Stimulated activated effector memory CD8-positive, alpha-beta T cell treated with anti-CD3 and anti-CD28 coated beads, Interleukin-12 subunit alpha, Interleukin-12 subunit beta, amount 100 ng/mL, for 72 hours (primary cell): ENCODE measurements at regions not wholly inside any gene's neighbourhood (a gene's known extent, or its start where the extent isn't known, plus 50 kb on each side); places are given as distances from the start of the nearest gene placed in this dataset.

Experiments used
- ATAC-seq: fragments of 150-1000 bp; cut with Tn5 transposase; 2 replicates; pipeline ENCODE4 v1.10.0; 2021
- DNase-seq, 2 donors: peaks; one replicate each; pipeline ENCODE4 v3.0.0; 2021 to 2022; ENCODE audit warnings: low spot score in 2 of 2
- H3K27ac Mint-ChIP-seq: one replicate; pipeline ENCODE4 v1.8.0; 2022; ENCODE audit warnings: mild to moderate bottlenecking, mixed read lengths
- H3K36me3 Mint-ChIP-seq: one replicate; pipeline ENCODE4 v1.8.0; 2022; ENCODE audit warnings: mild to moderate bottlenecking, mixed read lengths
- H3K4me1 Mint-ChIP-seq: one replicate; pipeline ENCODE4 v1.8.0; 2022; ENCODE audit warnings: mixed read lengths
- H3K4me3 Mint-ChIP-seq: one replicate; pipeline ENCODE4 v1.8.0; 2022; ENCODE audit warnings: mild to moderate bottlenecking, mixed read lengths
- H3K9me3 Mint-ChIP-seq: one replicate; pipeline ENCODE4 v1.8.0; 2022; ENCODE audit warnings: mixed read lengths

DNA sequence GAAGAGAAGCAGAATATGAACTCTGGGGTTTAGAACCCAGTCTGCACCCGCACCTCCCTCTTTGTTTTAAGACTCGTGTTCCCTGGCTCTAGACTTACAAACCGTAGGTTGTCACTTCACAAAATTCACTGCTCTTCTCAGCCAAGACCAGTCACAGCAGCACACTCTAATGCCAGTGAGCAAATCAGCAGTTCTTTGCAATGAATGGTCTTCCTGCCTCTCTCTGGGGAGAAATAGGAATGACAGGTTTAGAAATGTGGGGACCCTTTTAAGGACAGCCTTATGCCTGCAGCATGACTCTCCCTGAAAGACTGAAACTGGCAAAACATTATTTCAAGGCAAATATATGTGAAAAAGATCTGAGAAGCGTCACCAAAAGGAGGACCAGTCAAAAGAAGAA is 156.9 kb downstream of the KCTD15 start:
- no peaks in the 10 kb centered on the region for H3K4me1 Mint-ChIP-seq
- DNase-seq, result no peak
- ATAC-seq, result no peak
- H3K36me3 Mint-ChIP-seq, result no peaks in the 10 kb centered on the region
- H3K27ac Mint-ChIP-seq, result no peak overlapping the region
- no peaks in the 10 kb centered on the region for H3K9me3 Mint-ChIP-seq
- no peak overlapping the region for H3K4me3 Mint-ChIP-seq

DNA sequence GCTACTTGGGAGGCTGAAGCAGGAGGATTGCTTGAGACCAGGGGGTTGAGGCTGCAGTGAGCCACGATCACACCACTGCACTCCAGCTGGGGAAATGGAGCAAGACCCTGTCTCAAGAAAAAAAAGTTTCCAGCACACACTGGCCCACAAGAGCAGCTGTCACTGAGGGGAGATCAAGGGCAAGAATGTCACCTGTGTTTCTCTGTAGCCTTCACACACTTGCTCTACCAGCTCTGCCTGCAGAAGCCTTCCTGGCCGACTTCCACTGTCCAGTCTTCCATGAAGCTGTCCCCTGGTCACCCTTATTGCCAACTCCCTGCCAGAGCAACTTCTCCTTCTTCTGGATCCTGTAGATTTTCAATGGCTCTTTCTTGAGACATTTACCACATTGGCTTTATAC is 158.0 kb downstream of the KCTD15 start:
- Mint-ChIP-seq H3K4me3 (no peak overlapping the region), H3K9me3 (no peaks in the 10 kb centered on the region), H3K4me1 (no peaks in the 10 kb centered on the region), H3K27ac (no peak overlapping the region), H3K36me3 (no peaks in the 10 kb centered on the region)
- DNase-seq (no peak), ATAC-seq (no peak)

DNA sequence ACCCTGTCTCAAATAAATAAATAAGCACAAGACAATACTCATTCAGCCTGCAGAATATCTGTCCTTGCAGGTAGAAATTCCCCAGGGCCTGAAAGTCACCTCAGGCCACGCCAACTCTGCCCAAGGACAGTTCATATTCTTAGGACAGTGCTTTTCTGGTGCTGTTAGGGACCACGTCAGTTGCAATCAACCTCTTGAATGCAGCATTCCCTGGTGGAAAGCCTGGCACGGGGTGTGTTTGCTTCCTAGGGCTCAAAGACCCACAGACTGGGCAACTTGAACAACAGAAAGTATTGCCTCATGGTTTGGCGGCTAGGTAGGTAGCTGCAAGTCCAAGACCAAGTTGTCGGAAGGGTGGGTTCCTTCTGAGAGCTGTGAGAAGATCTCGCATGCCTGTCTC is 160.3 kb downstream of the KCTD15 start:
- no peaks in the 10 kb centered on the region for H3K4me1 Mint-ChIP-seq

DNA sequence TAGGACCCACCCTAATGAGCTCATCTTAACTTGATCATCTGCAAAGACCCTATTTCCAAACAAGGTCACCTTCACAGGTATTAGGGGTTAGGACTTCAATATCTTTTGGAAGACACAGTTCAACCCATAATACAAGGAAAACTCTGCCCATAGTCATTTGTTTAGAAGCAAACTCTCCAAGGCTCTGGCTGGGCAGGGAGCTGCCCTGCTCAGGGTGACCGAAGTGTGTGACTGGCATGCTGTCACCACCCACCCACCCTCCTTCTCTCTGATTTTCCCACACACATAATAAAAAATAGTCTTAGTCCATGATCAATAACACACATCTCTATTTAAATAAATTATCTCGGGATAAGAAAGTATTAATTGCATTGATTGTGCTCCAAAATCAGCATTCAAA is 161.1 kb downstream of the KCTD15 start:
- no peaks in the 10 kb centered on the region for H3K9me3 Mint-ChIP-seq
- no peaks in the 10 kb centered on the region for H3K36me3 Mint-ChIP-seq
- H3K27ac Mint-ChIP-seq, result no peak overlapping the region
- no peaks in the 10 kb centered on the region for H3K4me1 Mint-ChIP-seq
- no peak for DNase-seq
- ATAC-seq, result no peak
- no peak overlapping the region for H3K4me3 Mint-ChIP-seq

More for the DNA sequence above, 160.3 kb downstream of the KCTD15 start:
- DNase-seq (no peak), ATAC-seq (no peak)
- no peak overlapping the region for H3K27ac Mint-ChIP-seq
- no peak overlapping the region for H3K4me3 Mint-ChIP-seq
- H3K9me3 Mint-ChIP-seq, result no peaks in the 10 kb centered on the region
- no peaks in the 10 kb centered on the region for H3K36me3 Mint-ChIP-seq

DNA sequence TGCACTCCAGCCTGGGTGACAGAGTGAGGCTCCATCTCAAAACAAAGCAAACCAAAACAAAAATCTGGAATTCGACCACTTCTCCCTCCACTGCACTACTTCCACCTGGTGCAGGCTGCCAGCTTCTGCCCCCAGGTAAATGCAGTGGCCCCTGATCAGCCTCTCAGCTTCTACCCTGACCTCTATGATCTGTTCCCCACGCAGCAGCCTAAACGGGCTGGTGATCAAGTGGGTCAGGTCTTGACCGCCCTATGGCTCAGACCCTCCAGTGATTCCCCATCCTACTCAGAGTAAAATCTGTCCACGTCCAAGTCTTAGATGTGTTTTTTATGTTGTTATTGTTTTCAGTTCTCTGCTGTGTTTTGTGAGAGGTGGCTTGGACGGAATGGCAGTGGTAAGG is 163.9 kb downstream of the KCTD15 start:
- H3K9me3 Mint-ChIP-seq, result no peaks in the 10 kb centered on the region
- ATAC-seq, result no peak
- H3K4me3 Mint-ChIP-seq, result no peak overlapping the region
- peak in 1 of 2 donors; percentile 23 for DNase-seq
- no peak overlapping the region for H3K27ac Mint-ChIP-seq
- no peaks in the 10 kb centered on the region for H3K4me1 Mint-ChIP-seq
- no peaks in the 10 kb centered on the region for H3K36me3 Mint-ChIP-seq

DNA sequence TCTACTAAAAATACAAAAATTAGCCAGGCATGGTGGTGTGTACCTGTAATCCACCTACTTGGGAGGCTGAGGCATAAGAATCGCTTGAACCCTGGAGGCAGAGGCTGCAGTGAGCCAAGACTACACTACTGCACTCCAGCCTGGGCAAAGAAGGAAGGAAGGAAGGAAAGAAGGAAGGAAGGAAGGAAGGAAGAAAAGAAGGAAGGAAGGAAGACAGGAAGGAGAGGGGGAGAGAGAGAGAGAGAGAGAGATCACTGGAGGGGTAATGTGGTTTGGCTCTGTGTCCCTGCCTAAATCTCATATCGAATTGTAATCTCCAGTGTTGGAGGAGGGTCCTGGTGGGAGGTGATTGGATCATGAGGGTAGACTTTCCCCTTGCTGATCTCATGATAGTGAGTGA is 165.5 kb downstream of the KCTD15 start:
- no peak for ATAC-seq
- H3K4me1 Mint-ChIP-seq, result no peaks in the 10 kb centered on the region
- H3K27ac Mint-ChIP-seq, result no peak overlapping the region
- no peak for DNase-seq
- H3K9me3 Mint-ChIP-seq, result peaks cover 6% of the 10 kb centered on the region
- no peaks in the 10 kb centered on the region for H3K36me3 Mint-ChIP-seq
- no peak overlapping the region for H3K4me3 Mint-ChIP-seq

DNA sequence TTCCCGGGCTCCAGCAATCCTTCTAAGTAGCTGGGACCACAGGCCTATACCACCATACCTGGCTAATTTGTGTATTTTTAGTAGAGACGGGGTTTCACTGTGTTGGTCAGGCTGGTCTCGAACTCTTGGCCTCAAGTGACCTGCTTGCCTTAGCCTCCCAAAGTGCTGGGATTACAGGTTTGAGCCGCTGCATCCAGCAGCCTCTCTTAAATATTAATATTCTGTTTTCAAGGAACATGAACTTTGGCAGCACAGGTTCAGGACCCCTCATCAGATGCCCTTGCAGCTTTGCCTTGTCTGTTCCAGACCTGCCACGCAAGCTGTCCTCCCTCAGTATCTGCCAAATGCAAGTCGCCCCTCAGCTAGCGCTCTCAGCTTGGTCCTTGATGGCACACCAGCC is 166.8 kb downstream of the KCTD15 start:
- H3K4me1 Mint-ChIP-seq, result no peaks in the 10 kb centered on the region
- no peak overlapping the region for H3K27ac Mint-ChIP-seq
- H3K36me3 Mint-ChIP-seq, result no peaks in the 10 kb centered on the region
- H3K4me3 Mint-ChIP-seq, result no peak overlapping the region
- peaks cover 6% of the 10 kb centered on the region for H3K9me3 Mint-ChIP-seq
- ATAC-seq (no peak), DNase-seq (peak in 1 of 2 donors; percentile 18)

DNA sequence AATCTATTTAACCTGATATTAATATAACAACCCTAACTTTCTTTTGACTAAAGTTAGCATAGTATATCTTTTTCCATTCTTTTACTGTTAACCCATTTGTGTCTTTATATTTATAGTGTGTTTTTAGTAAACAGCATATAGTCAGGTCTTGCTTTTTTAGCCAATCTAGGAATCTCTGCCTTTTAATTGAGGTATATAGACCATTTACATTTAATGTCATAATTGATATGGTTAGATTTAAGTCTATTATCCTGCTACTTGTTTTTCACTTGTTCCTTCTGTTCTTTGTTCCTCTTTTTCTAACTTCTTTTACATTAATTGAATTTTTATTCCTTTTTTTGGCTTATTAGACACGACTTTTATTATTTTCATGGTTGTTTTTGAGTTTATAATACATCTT is 174.4 kb downstream of the KCTD15 start:
- H3K4me3 Mint-ChIP-seq, result no peak overlapping the region

DNA sequence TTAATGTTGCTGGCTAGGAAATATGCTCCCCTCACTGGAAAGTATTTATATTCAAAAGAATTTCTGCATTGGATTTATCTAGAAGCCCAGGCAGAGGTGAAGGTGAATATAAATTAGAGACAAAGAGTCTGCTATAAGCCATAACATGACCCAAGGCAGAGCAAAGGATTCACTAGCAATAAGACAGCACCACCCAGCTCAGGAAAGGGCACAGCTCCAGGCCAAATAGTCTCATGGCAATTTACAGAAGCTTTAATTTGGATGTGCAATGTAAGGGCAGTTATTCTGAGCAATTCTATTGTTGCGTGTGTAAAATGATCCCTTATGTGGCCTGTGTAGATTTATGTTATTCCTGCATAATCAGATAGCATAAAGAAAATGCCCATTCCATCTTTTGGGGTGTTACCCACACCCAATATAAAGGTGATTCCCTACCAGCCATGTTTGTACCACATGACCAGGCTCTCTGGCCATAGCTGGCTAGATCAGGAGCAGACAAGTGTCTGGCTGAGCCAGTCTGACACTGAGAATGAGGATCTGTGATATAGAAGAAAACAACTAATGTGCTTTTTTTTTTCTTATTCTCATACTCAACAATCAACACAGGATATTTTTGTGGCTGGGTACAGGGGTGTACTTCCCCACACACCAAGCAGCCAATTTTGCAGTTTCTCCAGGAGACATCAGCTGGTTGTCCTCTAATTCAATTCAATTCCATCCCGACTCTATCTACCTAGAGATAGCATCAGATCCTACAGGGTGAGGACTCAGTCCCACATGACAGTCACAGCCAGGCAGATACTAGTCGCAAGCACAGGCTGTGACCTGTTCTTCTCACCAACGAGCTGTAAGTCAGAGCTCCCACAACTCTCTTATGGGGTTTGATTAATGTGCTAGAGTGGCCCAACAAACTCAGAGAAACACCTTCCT is 181.4 kb downstream of the KCTD15 start:
- ATAC-seq (no peak), DNase-seq (no peak)
- no peak overlapping the region for H3K4me3 Mint-ChIP-seq
- H3K9me3 Mint-ChIP-seq, result peaks cover 12% of the 10 kb centered on the region
- no peak overlapping the region for H3K27ac Mint-ChIP-seq
- no peaks in the 10 kb centered on the region for H3K36me3 Mint-ChIP-seq
- H3K4me1 Mint-ChIP-seq, result no peaks in the 10 kb centered on the region

More for the DNA sequence above, 174.4 kb downstream of the KCTD15 start:
- no peak for ATAC-seq
- Mint-ChIP-seq H3K27ac (no peak overlapping the region), H3K4me1 (no peaks in the 10 kb centered on the region), H3K36me3 (no peaks in the 10 kb centered on the region), H3K9me3 (peaks cover 27% of the 10 kb centered on the region)
- DNase-seq, result no peak

DNA sequence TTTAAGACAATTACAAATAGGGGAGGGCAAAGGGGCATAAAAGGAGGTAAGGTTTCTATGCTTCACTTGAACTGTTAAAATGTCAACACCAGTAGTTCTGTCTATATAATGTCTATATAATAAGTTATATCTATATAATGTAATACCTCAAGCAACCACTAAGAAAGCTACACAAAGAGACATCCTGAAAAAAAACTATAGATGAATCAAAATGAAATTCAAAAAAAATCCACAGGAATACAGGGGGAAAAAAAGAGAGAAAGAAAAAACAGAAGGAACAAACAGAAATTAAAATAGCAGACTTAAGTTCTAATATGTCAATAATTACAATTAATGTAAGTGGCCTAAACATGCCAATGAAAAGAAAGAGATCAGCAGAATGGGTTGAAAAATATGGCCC is 186.0 kb downstream of the KCTD15 start:
- peaks cover 15% of the 10 kb centered on the region for H3K9me3 Mint-ChIP-seq
- H3K4me3 Mint-ChIP-seq, result no peak overlapping the region
- H3K27ac Mint-ChIP-seq, result no peak overlapping the region
- ATAC-seq (no peak), DNase-seq (no peak)
- H3K36me3 Mint-ChIP-seq, result no peaks in the 10 kb centered on the region
- no peaks in the 10 kb centered on the region for H3K4me1 Mint-ChIP-seq

DNA sequence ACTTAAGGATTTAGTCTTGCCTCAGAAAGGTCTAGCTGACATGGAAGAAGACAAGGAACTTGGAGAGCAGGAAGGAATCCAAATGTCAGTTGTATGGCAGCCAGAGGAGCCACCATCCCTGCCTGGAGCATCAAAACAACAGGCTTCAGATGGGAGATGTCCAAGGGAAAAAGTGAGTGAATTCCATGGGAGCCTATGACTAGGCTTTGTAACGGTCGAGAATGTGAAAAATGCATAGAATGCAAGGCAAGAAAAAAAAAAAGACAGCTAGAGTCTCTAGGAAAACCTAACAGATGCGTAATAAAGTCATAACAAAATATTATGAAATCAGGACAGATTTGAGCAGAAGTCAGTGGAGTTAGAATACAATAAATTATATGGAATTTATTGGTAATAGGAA is 183.7 kb upstream of the LSM14A start:
- no peak for DNase-seq
- H3K4me3 Mint-ChIP-seq, result no peak overlapping the region
- H3K4me1 Mint-ChIP-seq, result no peaks in the 10 kb centered on the region
- no peak for ATAC-seq
- H3K36me3 Mint-ChIP-seq, result no peaks in the 10 kb centered on the region
- H3K9me3 Mint-ChIP-seq, result peaks cover 31% of the 10 kb centered on the region
- H3K27ac Mint-ChIP-seq, result no peak overlapping the region

DNA sequence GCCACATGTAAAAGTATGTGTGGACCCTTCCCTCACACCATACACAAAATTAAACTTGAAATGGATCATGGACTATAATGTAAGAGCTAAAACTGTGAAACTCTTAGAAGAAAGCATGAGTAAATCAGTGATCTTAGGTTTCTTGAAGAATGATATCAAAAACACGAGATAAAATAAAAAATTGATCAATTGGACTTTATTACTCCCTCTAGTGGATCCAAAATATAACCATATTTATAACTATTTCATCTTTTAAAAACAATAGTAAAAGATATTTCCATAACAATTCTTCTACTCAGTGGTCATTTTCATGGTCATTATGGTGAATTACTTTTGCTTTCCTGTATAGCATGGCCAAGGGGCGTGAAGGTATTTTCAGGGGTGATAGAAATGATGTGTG is 174.6 kb upstream of the LSM14A start:
- Mint-ChIP-seq H3K9me3 (peaks cover 4% of the 10 kb centered on the region), H3K36me3 (no peaks in the 10 kb centered on the region), H3K27ac (no peak overlapping the region), H3K4me1 (no peaks in the 10 kb centered on the region), H3K4me3 (no peak overlapping the region)
- ATAC-seq (no peak), DNase-seq (no peak)

DNA sequence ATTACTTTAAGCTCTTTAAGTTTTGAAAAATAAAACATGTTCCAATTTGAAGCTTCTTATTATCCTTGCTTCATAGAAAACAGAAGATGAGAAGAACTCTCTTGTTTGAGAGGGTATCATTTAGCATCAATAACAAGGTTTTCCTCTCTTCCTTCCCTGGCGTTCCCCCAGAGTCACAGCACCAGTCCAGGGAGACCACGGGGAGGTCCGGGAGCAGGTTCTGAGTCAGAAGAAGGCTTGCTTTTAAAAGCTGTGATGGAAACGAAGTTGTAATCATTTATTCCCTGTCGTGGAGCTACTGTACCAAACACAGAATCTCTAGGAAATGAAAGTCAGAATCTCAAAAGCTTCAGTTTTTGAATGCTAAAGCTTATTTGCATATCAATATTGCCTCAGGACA is 174.0 kb upstream of the LSM14A start:
- ATAC-seq (no peak), DNase-seq (no peak)
- Mint-ChIP-seq H3K27ac (no peak overlapping the region), H3K4me3 (no peak overlapping the region), H3K9me3 (peaks cover under 1% of the 10 kb centered on the region), H3K36me3 (no peaks in the 10 kb centered on the region), H3K4me1 (no peaks in the 10 kb centered on the region)

DNA sequence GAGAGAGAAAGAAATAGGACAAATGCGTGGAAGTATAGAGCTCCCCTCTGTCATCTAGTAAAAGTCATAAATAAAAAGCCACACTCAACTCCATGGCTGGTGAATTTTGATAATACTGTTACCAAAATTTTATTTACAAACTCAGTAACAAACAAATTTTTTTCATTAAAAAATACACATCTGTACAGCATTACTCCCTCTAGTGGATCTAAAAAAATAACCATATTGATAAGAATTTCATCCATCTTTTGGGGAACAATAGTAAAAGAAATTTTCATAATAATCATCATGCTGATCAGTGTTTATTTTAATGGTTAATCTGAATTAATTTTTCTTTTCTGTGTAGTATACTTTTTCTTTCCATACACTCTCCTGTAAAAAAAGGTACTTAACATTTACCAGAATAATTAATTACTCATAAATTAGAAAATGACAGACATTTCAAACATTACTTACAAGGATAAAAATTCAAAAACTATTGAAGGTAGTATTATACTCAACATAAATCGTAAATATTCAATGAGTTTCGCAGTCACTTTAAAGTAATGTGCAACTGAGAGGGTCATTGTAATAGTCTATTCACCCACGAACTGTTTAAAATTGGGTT is 173.5 kb upstream of the LSM14A start:
- Mint-ChIP-seq H3K27ac (no peak overlapping the region), H3K4me1 (no peaks in the 10 kb centered on the region), H3K4me3 (no peak overlapping the region), H3K36me3 (no peaks in the 10 kb centered on the region), H3K9me3 (no peaks in the 10 kb centered on the region)
- DNase-seq (no peak), ATAC-seq (no peak)

DNA sequence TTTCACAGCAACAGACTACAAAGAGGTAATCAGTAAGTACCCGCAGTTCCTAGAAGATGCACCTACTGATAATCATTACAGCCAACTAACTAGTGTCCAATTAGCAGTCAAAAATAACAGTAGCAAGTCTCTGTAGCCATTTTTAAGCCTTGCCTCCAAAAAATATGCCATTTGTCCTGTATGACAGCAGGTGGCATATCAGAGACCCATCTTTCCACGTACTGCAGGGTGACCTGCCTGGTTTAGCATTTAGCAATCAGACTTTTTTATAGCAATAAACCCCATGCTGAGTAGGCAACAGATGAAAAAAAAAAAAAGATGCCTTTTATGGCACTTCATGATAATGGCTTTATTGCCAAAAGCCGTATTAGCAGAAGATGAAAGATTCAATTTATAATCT is 155.3 kb upstream of the LSM14A start:
- Mint-ChIP-seq H3K4me1 (no peaks in the 10 kb centered on the region), H3K36me3 (no peaks in the 10 kb centered on the region), H3K27ac (no peak overlapping the region)

DNA sequence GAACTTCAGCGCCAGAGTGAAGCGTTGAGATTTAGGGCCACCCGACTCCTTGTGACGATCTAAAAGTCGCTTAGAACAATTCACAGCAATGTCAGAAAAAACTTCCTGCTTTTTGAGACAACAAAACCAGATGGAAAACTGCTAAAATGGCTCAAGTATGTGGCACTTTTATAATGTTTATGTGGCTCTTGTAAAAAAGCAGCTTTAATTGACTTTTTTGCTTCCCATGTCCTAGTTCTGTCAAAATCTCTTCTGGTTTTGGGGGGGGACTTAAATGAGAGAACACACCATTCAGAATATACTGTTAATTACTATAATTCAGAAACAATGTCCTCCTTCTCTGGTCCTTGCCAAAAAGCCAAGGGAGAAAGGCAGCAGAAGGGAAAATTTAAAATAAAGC is 154.7 kb upstream of the LSM14A start:
- no peak for ATAC-seq
- Mint-ChIP-seq H3K36me3 (no peaks in the 10 kb centered on the region), H3K27ac (no peak overlapping the region), H3K9me3 (peaks cover 4% of the 10 kb centered on the region), H3K4me1 (no peaks in the 10 kb centered on the region), H3K4me3 (no peak overlapping the region)
- no peak for DNase-seq

More for the DNA sequence above, 155.3 kb upstream of the LSM14A start:
- Mint-ChIP-seq H3K9me3 (peaks cover 7% of the 10 kb centered on the region), H3K4me3 (no peak overlapping the region)
- ATAC-seq (no peak), DNase-seq (no peak)
